Esophagus muscularis mucosa (tissue), 4 donors: ENCODE measurements at regions not wholly inside any gene's neighbourhood (a gene's known extent, or its start where the extent isn't known, plus 50 kb on each side); places are given as distances from the start of the nearest gene placed in this dataset.

Experiments
- DNase-seq: peaks from one replicate; pipeline ENCODE4 v3.0.0-alpha.2; 2017; ENCODE audit errors: extremely low spot score
- H3K27ac ChIP-seq, 4 donors: fragments of 200-600 bp; sonication (generic); replicated peaks in 1 of 4; 1 replicate in 3 of 4; 2 replicates in 1 of 4; pipeline ENCODE4 v1.5.1; 2016 to 2019; ENCODE audit warnings: mild to moderate bottlenecking in 1 of 4
- H3K27me3 ChIP-seq, 4 donors: fragments of 200-600 bp; sonication (generic); one replicate each; pipeline versions ENCODE4 v1.5.1 to v1.6.0; 2016 to 2019
- H3K36me3 ChIP-seq, 4 donors: fragments of 200-600 bp; sonication (generic); one replicate each; pipeline ENCODE4 v1.5.1; 2016 to 2019
- H3K4me1 ChIP-seq, 4 donors: fragments of 200-600 bp; sonication (generic); one replicate each; pipeline ENCODE4 v1.5.1; 2016 to 2019
- H3K4me3 ChIP-seq, 4 donors: fragments of 200-600 bp; sonication (generic); 1 replicate in 2 of 4; 2 replicates in 2 of 4; pipeline ENCODE4 v1.5.1; 2016 to 2019; ENCODE audit warnings: mild to moderate bottlenecking in 4 of 4, moderate library complexity in 1 of 4
- H3K9me3 ChIP-seq, 4 donors: fragments of 200-600 bp; sonication (generic); 1 replicate in 3 of 4; 2 replicates in 1 of 4; pipeline ENCODE4 v1.5.1; 2016 to 2019
- CTCF ChIP-seq, 3 experiments: fragments of 200-600 bp in 2 of 3; fragments of 450-650 bp in 1 of 3; sonication (generic) in 2 of 3; IDR thresholded peaks; one replicate each; pipeline ENCODE4 v1.5.1; 2017 to 2019; ENCODE audit warnings: antibody characterized with exemption in 3 of 3, mild to moderate bottlenecking in 2 of 3, moderate library complexity in 1 of 3
- EP300 ChIP-seq: sonication (generic); formaldehyde crosslinking; IDR thresholded peaks from one replicate; pipeline ENCODE4 v1.6.1; 2017; ENCODE audit warnings: antibody characterized with exemption
- POLR2A ChIP-seq: fragments of 450-650 bp; IDR thresholded peaks from one replicate; pipeline ENCODE4 v1.6.1; 2017; ENCODE audit warnings: antibody characterized with exemption, moderate library complexity, mild to moderate bottlenecking, low read depth
- POLR2AphosphoS5 ChIP-seq, 2 donors: sonication (generic); formaldehyde crosslinking; IDR thresholded peaks; one replicate each; pipeline ENCODE4 v1.6.1; 2017; ENCODE audit warnings: antibody characterized with exemption in 2 of 2
- WGBS: methylation state at CpG from one replicate; pipeline ENCODE4 v1.1.5; 2018; 5-methylcytosine and 5-hydroxymethylcytosine counted together
- intact Hi-C: fragments of 100-400 bp; cut with DNase I; formaldehyde crosslinking; loops from one replicate; pipeline ENCODE4 v1.15.1; 2023

GRCh38 chr3:124372775-124373174, 357.5 kb upstream of the UMPS start:
- no peak overlapping the region for H3K4me3 ChIP-seq
- no peaks in the 10 kb centered on the region for H3K4me1 ChIP-seq
- H3K27ac ChIP-seq = no peak overlapping the region
- H3K27me3 ChIP-seq = no peaks in the 10 kb centered on the region
- WGBS = 67% methylated on average over 3 of the region's 3 CpGs
- no peaks in the 10 kb centered on the region for H3K9me3 ChIP-seq
- no peaks in the 10 kb centered on the region for H3K36me3 ChIP-seq
- no peak for DNase-seq
- intact Hi-C loops = no loop called here
- TF ChIP-seq CTCF (IDR thresholded peaks at IDR 0.05) (no peak), POLR2A (no peak), EP300 (no peak), POLR2AphosphoS5 (IDR thresholded peaks at IDR 0.05) (no peak)

- intact Hi-C loops = no loop called here
- no peak for DNase-seq
- Histone ChIP-seq H3K36me3 (no peaks in the 10 kb centered on the region), H3K27me3 (no peaks in the 10 kb centered on the region), H3K27ac (no peak overlapping the region), H3K4me3 (no peak overlapping the region), H3K4me1 (no peaks in the 10 kb centered on the region), H3K9me3 (no peaks in the 10 kb centered on the region)
- TF ChIP-seq CTCF (IDR thresholded peaks at IDR 0.05) (no peak), EP300 (no peak)
- WGBS = 89% methylated on average over 2 of the region's 2 CpGs
Observed at GRCh38 chr3:124373524-124373923, 356.7 kb upstream of the UMPS start.

GRCh38 chr3:124374583-124374982, 355.7 kb upstream of the UMPS start:
- TF ChIP-seq CTCF (IDR thresholded peaks at IDR 0.05) (no peak), EP300 (no peak), POLR2A (no peak), POLR2AphosphoS5 (IDR thresholded peaks at IDR 0.05) (no peak)
- intact Hi-C loops = no loop called here
- DNase-seq = no peak
- Histone ChIP-seq H3K9me3 (no peaks in the 10 kb centered on the region), H3K4me3 (no peak overlapping the region), H3K4me1 (no peaks in the 10 kb centered on the region), H3K36me3 (no peaks in the 10 kb centered on the region), H3K27me3 (no peaks in the 10 kb centered on the region), H3K27ac (no peak overlapping the region)
- WGBS = 75% methylated on average over 3 of the region's 3 CpGs

GRCh38 chr3:124381575-124382333, 348.5 kb upstream of the UMPS start:
- H3K27ac ChIP-seq = no peak overlapping the region
- 97% methylated on average over 4 of the region's 4 CpGs for WGBS

GRCh38 chr3:124383051-124383450, 347.2 kb upstream of the UMPS start:
- H3K9me3 ChIP-seq = no peaks in the 10 kb centered on the region
- intact Hi-C loops = no loop called here
- H3K4me3 ChIP-seq = no peak overlapping the region
- no peak for DNase-seq
- 44% methylated on average over 4 of the region's 4 CpGs for WGBS
- H3K27me3 ChIP-seq = no peaks in the 10 kb centered on the region
- no peaks in the 10 kb centered on the region for H3K4me1 ChIP-seq
- no peaks in the 10 kb centered on the region for H3K36me3 ChIP-seq
- TF ChIP-seq EP300 (no peak), POLR2A (no peak), CTCF (IDR thresholded peaks at IDR 0.05) (no peak), POLR2AphosphoS5 (IDR thresholded peaks at IDR 0.05) (no peak)
- no peak overlapping the region for H3K27ac ChIP-seq

More at GRCh38 chr3:124381575-124382333, 348.5 kb upstream of the UMPS start:
- no peak for DNase-seq
- no peak overlapping the region for H3K4me3 ChIP-seq
- no peaks in the 10 kb centered on the region for H3K27me3 ChIP-seq
- H3K9me3 ChIP-seq = no peaks in the 10 kb centered on the region
- no peaks in the 10 kb centered on the region for H3K36me3 ChIP-seq
- no peaks in the 10 kb centered on the region for H3K4me1 ChIP-seq
- no peak for TF ChIP-seq EP300
- intact Hi-C loops = no loop called here
